NCI-H2196 treated with DMSO at 0.1 percent for 48 hours (cell line): ENCODE measurements at regions not wholly inside any gene's neighbourhood (a gene's known extent, or its start where the extent isn't known, plus 50 kb on each side); places are given as distances from the start of the nearest gene placed in this dataset.
"Not testable (repeated sequence)": the region's sequence is repeated elsewhere in the genome, so short reads cannot be mapped to it uniquely, and the experiment has no call there.

Experiments used
- DNase-seq: peaks from one replicate; lab custom pipeline; 2025; ENCODE audit not compliant: unreplicated experiment; lab: John Stamatoyannopoulos, UW

DNA sequence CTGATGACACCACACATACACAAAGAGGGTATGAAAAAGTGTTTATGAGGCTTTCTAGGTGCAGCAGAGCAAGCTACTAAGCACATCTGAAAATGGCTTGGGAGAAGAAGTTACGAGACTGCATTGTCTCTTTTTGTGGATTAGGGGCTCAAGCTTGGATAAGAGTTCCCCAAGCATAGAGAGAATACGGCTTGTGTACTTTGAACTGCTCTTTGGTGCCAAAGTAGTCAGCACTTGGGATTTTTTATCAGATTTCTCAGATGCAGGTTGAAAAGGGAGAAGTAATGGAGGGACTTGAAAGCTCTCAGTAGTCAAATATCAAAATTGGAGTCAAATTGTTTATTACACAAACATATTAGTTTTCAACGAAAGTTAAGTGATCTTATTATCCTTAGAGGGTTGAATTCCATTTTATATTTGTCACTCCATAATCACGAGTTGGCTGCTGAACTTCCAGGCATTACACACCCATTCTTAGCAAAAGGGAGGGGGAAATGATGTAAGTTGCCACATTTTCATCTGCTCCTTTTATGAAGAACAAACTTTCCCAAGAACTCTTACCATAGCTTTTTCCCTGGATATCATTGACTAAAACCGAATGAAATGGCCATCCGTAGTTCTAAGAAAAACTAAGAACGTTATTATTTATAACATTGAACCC lies 1904.9 kb downstream of the PCDH7 start:
- no peak for DNase-seq

DNA sequence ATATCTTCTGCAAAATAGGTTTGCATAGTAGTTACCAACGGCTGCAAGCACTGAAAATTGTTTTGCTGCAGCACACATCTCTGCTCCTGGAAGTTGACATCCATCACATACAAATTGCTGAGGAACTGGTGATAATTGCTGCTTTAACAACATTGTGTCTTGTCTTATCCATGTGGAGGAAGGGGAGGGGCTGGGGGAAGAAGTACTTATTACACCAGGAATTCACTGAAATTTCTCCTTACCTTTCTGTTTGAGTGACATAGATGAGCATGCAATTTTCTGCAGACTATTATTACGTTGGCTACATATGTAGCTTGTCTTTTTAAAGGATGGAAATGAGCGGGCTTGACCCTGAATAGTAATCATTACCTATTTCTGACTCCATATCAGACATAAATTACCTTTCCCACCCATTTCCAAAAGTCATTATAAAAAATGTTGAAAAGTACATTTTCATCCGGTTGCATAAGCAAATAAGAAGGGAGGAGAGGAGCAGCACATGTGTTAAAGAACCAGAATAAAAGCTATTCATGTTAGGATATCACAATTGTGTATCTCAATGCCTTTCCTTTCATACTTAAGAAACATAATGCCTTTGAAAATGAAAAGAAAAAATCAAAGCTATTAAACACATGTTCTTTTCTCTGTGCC lies 1905.6 kb downstream of the PCDH7 start:
- DNase-seq = no peak

- no peak for DNase-seq
Measured at GRCh38 chr4:32631831-32632230, 1911.7 kb downstream of the PCDH7 start.

DNA sequence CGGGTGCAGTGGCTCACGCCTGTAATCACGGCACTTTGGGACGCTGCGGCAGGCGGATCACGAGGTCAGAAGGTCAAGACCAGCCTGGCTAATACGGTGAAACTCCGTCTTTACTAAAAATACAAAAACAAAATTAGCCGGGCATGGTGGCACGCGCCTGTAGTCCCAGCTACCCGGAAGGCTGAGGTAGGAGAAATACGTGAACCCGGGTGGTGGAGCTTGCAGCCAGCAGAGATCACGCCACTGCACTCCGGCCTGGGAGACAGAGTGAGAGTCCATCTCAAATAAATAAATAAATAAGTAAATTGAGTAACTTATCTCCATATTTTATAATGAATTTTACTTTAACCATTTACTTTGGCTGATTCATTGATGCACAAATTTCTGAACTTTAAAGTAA lies 1913.3 kb downstream of the PCDH7 start:
- no peak for DNase-seq

DNA sequence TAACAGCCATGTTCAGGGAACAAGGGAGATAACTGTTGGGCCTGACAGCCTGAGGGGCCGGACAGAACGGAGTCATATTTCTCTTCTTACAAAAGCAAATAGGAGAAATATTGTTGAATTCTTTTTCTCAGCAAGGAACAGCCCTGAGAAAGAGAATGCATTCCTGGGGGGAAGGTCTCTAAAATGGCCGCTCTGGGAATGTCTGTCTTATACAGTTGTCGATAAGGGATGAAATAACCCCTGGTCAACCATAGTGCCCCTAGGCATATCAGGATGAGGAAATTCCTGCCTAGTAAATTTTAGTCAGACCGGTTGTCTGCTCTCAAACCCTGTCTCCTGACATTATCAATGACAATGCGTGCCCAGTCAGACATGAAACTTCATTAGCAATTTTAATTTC lies 1925.5 kb downstream of the PCDH7 start:
- DNase-seq = no peak

DNA sequence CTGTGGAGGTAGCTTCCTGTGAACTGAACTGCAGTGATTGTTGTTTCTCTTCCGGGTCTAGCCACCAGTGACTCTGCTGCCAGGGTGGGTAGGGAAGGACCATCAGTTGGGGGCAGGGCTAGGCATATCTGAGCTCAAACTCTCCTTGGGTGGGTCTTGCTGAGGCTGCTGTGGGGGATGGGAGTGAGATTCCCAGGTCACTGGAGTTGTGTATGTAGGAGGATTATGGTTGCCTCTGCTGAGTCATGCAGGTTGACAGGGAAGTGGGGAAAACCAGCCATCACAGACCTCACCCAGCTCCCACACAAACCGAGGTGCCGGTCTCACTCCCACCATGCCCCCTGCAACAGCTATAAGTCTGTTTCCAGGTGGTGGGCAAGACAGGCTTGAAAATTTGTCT lies 1937.8 kb downstream of the PCDH7 start:
- DNase-seq = no peak

DNA sequence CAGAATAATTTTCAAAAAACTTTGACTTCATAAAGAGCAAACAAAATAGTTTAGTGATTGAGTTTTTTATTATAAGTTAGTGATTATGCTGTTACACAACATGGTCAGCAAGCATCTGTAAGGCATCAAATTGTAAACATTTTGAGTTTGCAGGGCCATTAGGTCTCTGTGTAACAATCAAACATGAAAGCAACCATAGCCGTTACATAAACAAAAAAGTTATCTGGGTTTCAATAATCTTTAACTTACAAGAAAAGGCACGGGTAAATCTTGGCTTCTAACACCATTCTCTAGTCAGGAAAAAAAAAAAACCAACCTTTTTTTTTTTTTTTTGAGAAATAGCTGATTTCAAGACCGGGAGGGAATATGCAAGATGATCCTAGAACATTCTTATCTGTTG lies 1941.1 kb downstream of the PCDH7 start:
- no peak for DNase-seq

DNA sequence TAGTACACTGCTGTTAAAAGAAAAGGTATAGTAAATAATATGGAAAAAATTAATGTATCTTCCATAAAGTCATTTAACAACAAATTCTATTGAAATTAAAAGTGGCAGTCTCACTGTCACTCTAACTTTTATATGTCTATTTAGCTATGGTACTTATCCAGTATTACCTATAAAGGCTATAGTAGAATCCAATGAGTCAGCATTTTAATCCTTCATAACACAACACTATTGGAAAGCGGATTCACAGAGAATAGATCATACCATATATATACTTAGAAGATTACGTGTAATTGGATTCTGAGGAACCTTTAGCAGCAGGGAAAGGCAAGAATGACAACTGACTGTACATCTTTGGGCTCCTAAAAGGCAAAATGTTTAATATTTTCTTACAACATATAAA lies 1942.6 kb downstream of the PCDH7 start:
- DNase-seq = no peak

DNA sequence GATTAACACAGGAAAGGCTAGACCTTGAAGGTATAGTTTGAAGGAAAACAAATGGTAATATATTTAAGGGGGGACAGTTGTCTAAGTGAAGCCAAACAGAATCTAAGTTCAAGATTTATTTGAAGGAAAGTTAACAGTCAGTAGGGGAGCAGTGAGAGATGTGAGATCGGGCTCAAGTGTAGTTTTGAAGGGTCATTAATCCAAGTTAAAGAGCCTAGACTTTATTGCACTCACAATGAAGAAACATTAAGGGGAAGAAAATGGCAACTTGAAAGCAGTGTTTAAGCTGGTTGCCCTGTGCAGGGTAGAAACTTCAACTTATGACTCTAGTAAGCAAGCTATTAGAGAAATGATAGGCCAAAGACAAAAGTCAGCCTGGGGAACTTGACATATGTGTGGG lies 1952.2 kb downstream of the PCDH7 start:
- no peak for DNase-seq

DNA sequence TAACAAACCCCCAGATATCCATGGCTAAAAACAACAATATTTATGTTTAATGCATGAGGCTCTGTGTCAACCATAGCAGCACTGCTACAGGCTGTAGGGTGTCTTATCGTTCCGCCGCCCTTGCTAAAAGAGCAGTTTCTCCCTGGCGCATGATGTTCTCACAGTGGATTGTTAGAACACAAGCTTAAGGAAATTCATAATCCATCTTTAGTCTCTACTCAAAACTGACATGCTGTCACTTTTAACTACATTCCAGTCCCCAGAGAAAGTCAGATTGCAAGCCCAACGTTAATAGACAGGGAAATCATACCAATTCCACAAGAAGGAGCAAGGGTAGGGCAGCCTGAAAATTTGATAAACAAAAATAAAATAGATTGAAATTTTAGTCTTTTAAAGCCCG lies 1960.8 kb downstream of the PCDH7 start:
- no peak for DNase-seq

- DNase-seq = no peak
Measured at GRCh38 chr4:32684160-32684559, 1964.0 kb downstream of the PCDH7 start.

GRCh38 chr4:32686123-32686522 lies 1966.0 kb downstream of the PCDH7 start:
- no peak for DNase-seq

- DNase-seq = no peak
Measured at GRCh38 chr4:32689518-32689917, 1969.3 kb downstream of the PCDH7 start.

DNA sequence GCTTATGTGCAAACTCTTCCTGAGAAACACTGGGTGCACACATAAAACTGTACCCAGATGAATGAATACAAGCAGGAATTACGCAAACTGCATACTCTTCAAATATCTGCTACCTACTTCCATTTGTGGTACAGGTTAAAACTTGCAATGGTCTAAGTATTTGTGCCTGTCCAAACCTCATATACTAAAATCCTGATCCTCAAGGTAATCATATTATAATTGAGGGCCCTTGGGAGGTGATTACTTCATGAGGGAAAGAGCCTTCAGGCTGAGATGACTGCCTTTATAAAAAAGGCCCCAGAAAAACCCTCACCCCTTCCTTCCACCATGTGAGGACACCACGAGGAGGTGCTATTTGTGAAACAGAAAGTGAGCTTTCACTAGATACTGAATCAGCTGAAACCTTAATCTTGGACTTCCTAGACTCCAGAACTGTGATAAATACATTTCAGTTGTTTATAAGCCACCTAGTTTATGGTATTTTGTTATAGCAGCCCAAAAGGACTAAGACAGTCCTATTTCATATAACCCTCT lies 1977.2 kb downstream of the PCDH7 start:
- no peak for DNase-seq

- no peak for DNase-seq
Measured at GRCh38 chr4:32700838-32701237, 1980.7 kb downstream of the PCDH7 start.

GRCh38 chr4:32706893-32707292 lies 1986.7 kb downstream of the PCDH7 start:
- DNase-seq = no peak

- DNase-seq = not testable (repeated sequence)
Measured at GRCh38 chr4:32716090-32716620, 1996.0 kb downstream of the PCDH7 start.

DNA sequence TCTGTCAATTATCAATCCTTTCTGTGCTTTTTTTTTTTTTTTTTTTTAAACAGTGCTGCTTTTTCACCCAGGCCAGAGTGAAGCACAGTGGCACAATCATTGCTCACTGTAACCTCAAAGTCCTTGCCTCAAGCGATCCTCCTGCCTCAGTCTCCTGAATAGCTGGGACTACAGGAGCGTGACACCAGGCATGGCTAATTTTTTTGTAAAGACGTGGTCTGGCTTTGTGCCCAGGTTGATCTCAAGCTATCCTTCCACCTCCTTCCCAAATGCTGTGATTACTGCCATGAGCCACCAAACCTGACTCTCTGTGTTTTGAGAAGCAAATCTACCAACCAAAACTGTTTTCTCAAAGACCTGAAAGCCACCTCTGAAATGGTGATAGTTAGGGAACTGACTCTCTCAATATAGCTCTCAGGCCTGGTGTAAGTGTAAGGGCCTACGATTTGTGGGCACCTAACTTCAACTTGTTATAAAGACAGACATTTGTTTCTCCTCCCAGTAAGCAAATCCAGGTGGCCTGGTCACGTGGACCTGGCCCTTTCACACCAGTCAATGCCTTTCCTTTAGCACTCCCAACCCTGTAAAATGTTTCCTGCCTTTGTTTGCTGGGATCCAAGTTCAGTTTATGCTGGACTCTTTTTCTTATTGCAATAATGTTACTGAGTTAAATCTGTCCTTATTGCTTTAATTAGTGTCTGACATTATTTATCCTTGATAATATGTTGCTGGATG lies 2015.9 kb downstream of the PCDH7 start:
- DNase-seq = no peak

DNA sequence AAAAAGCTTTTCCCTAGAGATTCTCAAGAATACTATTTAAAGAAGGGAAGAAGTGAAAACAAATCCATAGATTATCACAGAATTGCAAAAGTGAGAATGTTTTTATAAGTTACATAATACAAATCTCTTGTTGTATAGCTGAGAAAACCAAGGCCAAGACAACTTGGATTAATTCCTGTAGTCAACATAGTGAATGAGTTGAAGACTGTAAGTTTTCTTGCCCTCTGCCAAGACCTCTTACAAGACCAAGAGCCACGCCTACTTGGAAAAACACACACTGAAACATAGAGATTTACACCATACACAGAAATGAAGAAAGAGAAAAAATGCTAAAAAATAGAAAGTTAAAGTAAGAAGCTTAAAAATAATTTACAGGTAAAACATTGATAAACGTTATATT lies 2024.0 kb downstream of the PCDH7 start:
- DNase-seq = no peak

DNA sequence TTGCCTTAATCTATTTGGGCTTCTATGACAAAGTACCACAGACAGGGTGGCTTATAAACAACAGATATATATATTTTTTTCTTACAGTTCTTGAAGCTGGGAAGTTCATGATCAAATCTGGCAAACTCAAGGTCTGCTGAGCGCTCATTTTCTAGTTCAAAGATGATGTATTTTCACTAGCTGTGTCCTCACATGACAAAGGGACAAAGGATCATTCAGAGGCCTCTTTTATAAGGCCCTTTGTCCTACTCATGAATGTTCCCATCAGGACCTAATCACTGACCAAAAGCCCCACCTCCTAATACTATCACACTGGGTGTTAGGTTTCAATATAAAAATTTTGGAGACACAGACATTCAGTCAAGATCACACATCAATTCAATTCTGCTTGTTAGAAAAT lies 2025.2 kb downstream of the PCDH7 start:
- DNase-seq = no peak

DNA sequence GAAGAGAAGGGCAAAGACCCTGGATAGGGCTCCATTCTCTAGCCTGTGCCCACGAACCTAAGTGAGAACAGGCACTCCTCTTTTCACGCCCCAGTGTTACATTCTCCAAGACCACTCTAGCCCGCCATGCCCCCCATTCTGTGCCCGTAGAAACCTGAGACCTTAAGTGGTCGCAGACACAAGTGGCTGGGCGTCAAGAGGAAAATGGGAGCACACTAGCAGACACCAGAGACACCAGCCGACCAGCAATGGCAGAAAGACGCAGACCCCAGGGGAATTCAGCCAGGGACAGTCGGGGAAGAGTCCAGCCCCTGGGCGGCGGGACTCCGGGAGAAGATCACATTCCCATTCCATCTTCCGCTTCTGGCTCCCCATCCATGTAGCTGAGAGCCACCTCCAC lies 2027.9 kb downstream of the PCDH7 start:
- no peak for DNase-seq

DNA sequence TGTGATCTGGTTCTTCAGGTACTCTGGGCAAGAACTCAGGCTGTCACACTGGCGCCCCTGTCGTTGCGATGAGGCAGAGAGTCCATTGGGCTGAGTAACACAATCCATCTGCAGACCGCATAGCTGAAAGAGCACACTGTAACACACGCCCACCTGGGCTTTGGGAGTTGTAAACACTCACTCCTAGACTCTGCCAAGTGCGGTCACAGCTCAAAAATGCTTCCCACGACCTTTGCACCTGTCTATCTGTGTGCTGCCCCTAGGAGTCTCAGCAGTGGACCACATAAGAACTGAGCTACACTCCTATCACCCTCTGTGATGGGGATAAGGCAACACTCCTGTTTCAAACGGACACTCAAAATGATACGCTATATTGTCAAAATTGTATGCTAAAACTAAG lies 2028.3 kb downstream of the PCDH7 start:
- DNase-seq = no peak
